HG02885 (cell line): ENCODE measurements at regions not wholly inside any gene's neighbourhood (a gene's known extent, or its start where the extent isn't known, plus 50 kb on each side); places are given as distances from the start of the nearest gene placed in this dataset.

Source experiments
- ATAC-seq: cut with Tn5 transposase; IDR thresholded peaks from one replicate; pipeline ENCODE4 v1.9.1; 2021; ENCODE audit warnings: mild to moderate bottlenecking; ENCODE audit not compliant: unreplicated experiment, poor library complexity

GRCh38 chr2:103638978-103639377 is 877.1 kb downstream of the TMEM182 start:
- ATAC-seq: no peak

GRCh38 chr2:103656558-103656957 is 894.7 kb downstream of the TMEM182 start:
- ATAC-seq: no peak

- ATAC-seq: no peak
Observed at GRCh38 chr2:103660519-103660918, 898.7 kb downstream of the TMEM182 start.

DNA sequence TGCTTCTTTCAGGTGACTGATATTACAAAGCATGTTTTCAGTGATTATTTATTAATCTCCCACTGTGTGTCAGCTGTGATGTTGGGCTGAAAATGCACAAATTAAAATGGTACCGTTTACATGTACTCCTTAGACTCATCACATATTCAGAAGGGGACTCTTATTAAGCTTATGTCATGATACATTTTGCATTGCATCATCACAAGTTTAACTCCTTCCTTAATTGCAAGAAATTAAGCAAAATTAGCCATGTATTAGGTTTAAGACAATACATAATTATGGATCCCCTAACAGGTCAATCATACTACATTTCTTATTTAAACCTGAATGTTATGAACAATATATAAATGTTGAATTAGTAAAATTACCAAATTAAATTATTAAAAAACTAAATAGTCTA is 899.1 kb downstream of the TMEM182 start:
- no peak for ATAC-seq

DNA sequence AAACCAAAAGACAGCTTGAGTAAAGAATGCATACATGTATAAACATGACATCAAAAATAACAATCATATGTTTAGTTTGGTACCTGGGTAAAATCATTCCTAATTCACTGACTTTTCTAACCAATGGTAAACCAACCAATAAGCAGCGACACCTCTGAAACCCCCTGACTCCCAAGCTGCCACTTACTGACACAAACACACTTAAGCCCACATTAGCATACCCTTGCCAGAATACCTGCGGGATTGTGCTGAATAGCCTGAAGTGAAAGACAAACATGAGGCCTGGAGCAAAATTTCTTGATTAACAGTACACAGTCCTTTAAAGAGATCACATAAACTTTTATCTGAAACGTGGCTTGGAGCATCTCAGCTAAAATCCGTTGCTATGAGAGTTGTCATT is 902.9 kb downstream of the TMEM182 start:
- ATAC-seq: no peak

DNA sequence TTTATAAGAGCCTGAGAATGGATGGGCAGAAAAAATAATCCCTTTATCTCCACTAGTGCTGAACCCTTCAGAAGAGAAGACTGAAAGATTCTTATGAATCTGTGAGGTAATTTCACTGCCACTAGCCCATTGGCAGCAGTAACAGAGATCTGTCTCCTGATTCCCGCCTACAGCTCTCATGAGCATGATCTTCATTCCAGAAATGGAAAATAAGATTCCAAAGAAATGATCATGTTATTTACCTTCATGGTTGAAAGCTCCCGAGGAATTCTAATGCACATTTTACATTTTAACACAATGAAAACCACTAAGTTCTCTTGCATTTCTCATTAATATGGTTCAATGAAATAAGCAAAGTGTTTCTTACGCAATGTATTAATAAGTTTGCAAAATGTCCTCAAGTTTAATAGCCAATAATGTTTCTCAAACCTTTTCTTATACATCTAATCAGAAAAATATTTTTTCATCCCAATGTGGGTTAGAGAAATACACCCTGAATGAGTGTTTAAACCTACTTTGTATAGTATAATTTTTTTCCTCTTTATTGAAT is 905.6 kb downstream of the TMEM182 start:
- ATAC-seq: no peak

GRCh38 chr2:103669531-103669930 is 907.7 kb downstream of the TMEM182 start:
- no peak for ATAC-seq
